ENCODE measurements at regions not wholly inside any gene's neighbourhood (a gene's known extent, or its start where the extent isn't known, plus 50 kb on each side); places are given as distances from the start of the nearest gene placed in this dataset.

- no peak for TF ChIP-seq TAF1 (IDR thresholded peaks at IDR 0.05; ENCODE audit: low read depth, low read length)
- no peak for TF ChIP-seq CREB1 (IDR thresholded peaks at IDR 0.05)
- no peak for TF ChIP-seq BACH1 (IDR thresholded peaks at IDR 0.05; ENCODE audit: low read length)
These were observed 179.3 kb downstream of the ZPLD1 start (continued) for GRCh38 chr3:102614021-102614569.
